ENCODE measurements at regions not wholly inside any gene's neighbourhood (a gene's known extent, or its start where the extent isn't known, plus 50 kb on each side); places are given as distances from the start of the nearest gene placed in this dataset.

DNA sequence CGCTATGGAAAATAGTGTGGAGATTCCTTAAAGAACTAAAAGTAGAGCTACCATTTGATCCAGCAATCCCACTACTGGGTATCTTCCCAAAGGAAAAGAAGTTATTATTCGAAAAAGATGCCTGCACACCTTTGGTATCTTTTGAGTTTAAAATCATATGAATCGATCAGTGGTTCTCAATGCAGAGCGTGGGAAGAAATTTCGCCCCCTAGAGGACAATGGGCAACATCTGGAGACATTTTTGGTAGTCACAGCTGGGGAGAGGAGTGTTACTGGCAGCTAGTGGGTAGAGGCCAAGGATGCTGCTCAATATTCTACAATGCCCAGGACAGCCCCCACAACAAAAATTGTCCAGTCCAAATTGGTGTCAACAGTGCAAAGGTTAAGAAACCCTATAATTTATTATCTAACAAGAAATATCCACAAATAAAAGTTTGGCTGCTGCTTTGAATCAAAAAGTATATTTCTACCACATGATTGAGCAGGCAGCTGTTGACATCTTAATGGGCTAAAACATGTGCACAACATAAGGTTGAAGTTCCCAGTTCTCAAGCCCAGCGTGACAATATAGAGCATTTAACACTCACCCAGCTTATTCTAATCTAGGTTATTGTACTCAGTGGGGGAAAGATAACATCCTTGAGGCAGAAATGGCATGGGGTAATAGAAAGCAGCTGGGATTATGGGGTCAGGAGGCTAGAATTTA lies 425.7 kb downstream of the LRATD1 start:
- no peak for DNase-seq
- Mint-ChIP-seq H3K27ac (ENCODE audit: unreplicated experiment) (no peak overlapping the region), H3K36me3 (ENCODE audit: unreplicated experiment) (no peaks in the 10 kb centered on the region), H3K4me1 (ENCODE audit: low read depth, unreplicated experiment) (peaks cover 15% of the 10 kb centered on the region), H3K4me3 (ENCODE audit: unreplicated experiment) (no peak overlapping the region), H3K27me3 (ENCODE audit: unreplicated experiment) (peaks cover 1% of the 10 kb centered on the region), H3K9me3 (ENCODE audit: unreplicated experiment) (peaks cover 2% of the 10 kb centered on the region)
- TF ChIP-seq CTCF (IDR thresholded peaks at IDR 0.05; ENCODE audit: partially characterized antibody, unreplicated experiment): peak; percentile 48

DNA sequence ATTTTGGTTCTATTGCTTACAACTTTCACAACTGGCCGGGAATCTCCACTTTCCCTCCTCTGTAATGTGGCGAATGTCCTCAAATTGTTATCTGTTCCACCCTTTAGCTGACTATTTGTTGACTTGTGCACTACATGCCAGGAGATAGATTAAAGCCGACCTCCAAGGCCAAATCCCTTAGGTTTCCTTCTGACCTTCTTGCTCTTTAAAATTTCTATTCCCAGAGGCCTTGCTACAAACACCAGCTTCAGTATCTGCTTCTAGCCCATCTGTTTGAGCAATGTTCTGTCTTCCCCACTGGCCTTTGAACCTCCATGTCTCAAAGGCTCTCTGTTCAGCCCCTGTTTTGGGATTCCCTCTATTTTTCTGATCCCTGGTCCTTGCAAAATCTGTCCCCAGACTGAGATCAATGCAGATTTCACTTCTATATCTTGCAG lies 426.2 kb downstream of the LRATD1 start:
- Mint-ChIP-seq H3K27me3 (ENCODE audit: unreplicated experiment) (peaks cover 1% of the 10 kb centered on the region), H3K9me3 (ENCODE audit: unreplicated experiment) (peaks cover 2% of the 10 kb centered on the region), H3K36me3 (ENCODE audit: unreplicated experiment) (no peaks in the 10 kb centered on the region), H3K4me1 (ENCODE audit: low read depth, unreplicated experiment) (peaks cover 15% of the 10 kb centered on the region), H3K4me3 (ENCODE audit: unreplicated experiment) (no peak overlapping the region), H3K27ac (ENCODE audit: unreplicated experiment) (no peak overlapping the region)
- no peak for DNase-seq
- no peak for TF ChIP-seq CTCF (IDR thresholded peaks at IDR 0.05; ENCODE audit: partially characterized antibody, unreplicated experiment)

DNA sequence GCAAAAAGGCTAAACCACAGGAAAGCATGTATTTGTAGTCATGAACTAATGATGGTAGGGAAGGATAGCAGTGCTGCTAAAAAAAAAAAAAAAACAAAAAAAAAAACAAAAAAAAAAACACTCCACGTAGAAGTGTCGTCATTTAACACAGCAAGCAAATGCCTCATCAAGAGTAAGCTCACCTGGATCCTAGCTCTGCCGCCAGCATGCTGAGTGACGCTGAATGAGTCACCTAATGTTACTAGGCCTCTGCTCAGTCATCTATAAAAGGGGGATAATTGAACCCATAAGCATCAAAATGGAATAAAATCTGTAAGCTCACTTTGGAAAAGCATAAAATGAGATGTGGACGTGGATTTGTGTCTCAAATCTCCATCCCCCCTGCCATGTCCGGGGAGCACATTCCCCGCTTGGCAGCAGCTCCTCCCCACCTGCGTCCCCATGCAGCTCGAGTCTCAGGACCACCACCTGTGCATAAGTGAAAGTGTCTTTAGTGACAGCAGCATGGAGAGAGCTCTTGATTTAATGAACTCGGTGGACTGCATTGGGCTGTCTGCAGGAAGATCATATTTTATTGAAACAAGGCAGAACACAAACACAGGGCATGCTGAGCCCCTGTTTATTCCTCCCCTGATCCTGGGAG lies 427.5 kb downstream of the LRATD1 start:
- H3K27me3 Mint-ChIP-seq (ENCODE audit: unreplicated experiment): no peaks in the 10 kb centered on the region

GRCh38 chr2:15061268-15061667 lies 428.8 kb downstream of the LRATD1 start:
- H3K4me3 Mint-ChIP-seq (ENCODE audit: unreplicated experiment): no peak overlapping the region
- no peak overlapping the region for H3K27ac Mint-ChIP-seq (ENCODE audit: unreplicated experiment)
- no peaks in the 10 kb centered on the region for H3K36me3 Mint-ChIP-seq (ENCODE audit: unreplicated experiment)
- H3K27me3 Mint-ChIP-seq (ENCODE audit: unreplicated experiment): no peaks in the 10 kb centered on the region
- no peak for DNase-seq
- TF ChIP-seq CTCF (IDR thresholded peaks at IDR 0.05; ENCODE audit: partially characterized antibody, unreplicated experiment): no peak
- H3K4me1 Mint-ChIP-seq (ENCODE audit: low read depth, unreplicated experiment): peaks cover 15% of the 10 kb centered on the region
- H3K9me3 Mint-ChIP-seq (ENCODE audit: unreplicated experiment): peaks cover 5% of the 10 kb centered on the region

More for the DNA sequence above, 427.5 kb downstream of the LRATD1 start:
- H3K9me3 Mint-ChIP-seq (ENCODE audit: unreplicated experiment): peaks cover 2% of the 10 kb centered on the region
- no peak overlapping the region for H3K4me3 Mint-ChIP-seq (ENCODE audit: unreplicated experiment)
- H3K27ac Mint-ChIP-seq (ENCODE audit: unreplicated experiment): no peak overlapping the region
- DNase-seq: no peak
- TF ChIP-seq CTCF (IDR thresholded peaks at IDR 0.05; ENCODE audit: partially characterized antibody, unreplicated experiment): no peak
- no peaks in the 10 kb centered on the region for H3K36me3 Mint-ChIP-seq (ENCODE audit: unreplicated experiment)
- H3K4me1 Mint-ChIP-seq (ENCODE audit: low read depth, unreplicated experiment): peaks cover 15% of the 10 kb centered on the region

DNA sequence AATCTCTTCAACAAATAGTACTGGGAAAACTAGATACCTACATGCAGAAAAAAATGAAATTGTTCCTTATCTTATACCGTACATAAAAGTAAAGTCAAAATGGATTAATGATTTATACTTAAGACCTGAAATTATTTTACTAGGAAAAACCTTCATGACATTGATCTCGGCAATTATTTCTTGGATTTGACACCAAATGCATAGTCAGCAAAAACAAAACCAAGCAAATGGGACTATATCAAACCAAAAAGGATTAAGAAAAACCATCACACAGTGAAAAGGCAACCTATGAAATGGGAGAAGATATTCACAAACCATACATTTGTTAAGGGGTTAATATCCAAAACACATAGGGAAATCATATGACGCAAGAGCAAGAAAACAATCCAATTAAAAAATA lies 433.6 kb downstream of the LRATD1 start:
- Mint-ChIP-seq H3K27me3 (ENCODE audit: unreplicated experiment) (peaks cover 2% of the 10 kb centered on the region), H3K4me1 (ENCODE audit: low read depth, unreplicated experiment) (no peaks in the 10 kb centered on the region), H3K9me3 (ENCODE audit: unreplicated experiment) (peaks cover 5% of the 10 kb centered on the region), H3K36me3 (ENCODE audit: unreplicated experiment) (no peaks in the 10 kb centered on the region), H3K27ac (ENCODE audit: unreplicated experiment) (no peak overlapping the region), H3K4me3 (ENCODE audit: unreplicated experiment) (no peak overlapping the region)
- TF ChIP-seq CTCF (IDR thresholded peaks at IDR 0.05; ENCODE audit: partially characterized antibody, unreplicated experiment): no peak
- DNase-seq: no peak
